ENCODE measurements at regions not wholly inside any gene's neighbourhood (a gene's known extent, or its start where the extent isn't known, plus 50 kb on each side); places are given as distances from the start of the nearest gene placed in this dataset.

DNA sequence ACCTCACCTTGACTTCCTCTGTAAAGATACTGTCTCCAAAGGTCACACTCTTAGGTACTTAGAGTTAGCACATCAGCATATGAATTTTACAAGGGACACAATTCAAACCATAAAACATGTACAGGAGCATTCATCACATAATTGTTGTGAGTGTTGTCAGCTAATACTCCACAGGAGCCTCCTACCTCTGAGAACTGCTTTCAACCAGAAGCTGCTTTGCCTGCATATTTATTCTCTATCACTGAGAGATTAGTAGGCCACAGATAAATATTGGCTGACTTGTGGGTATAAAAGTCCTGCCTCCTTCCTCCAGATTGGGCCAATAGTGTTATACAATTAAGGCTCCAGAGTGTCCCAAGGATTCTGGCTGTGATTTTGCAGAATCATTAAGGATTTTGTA, 1207.0 kb downstream of the XPNPEP1 start:
- Histone ChIP-seq H3K27ac (ENCODE audit: low read depth, low read length) (no peak overlapping the region), H3K9me3 (ENCODE audit: control insufficient read depth in 5 of 5, low read length in 5 of 5) (peaks cover 0 to 33% (median 7%) of the 10 kb centered on the region in 5 donors), H3K4me1 (ENCODE audit: control insufficient read depth in 5 of 5, insufficient read depth in 5 of 5, low read length in 5 of 5) (no peaks in the 10 kb centered on the region), H3K36me3 (ENCODE audit: control insufficient read depth in 5 of 5, insufficient read depth in 5 of 5, low read length in 5 of 5) (no peaks in the 10 kb centered on the region), H3K9ac (ENCODE audit: low read length in 5 of 5) (no peak overlapping the region), H3K4me3 (ENCODE audit: low read depth in 1 of 5, low read length in 5 of 5) (no peak overlapping the region), H3K27me3 (ENCODE audit: control insufficient read depth in 5 of 5, insufficient read depth in 4 of 5, low read length in 5 of 5) (no peaks in the 10 kb centered on the region)

DNA sequence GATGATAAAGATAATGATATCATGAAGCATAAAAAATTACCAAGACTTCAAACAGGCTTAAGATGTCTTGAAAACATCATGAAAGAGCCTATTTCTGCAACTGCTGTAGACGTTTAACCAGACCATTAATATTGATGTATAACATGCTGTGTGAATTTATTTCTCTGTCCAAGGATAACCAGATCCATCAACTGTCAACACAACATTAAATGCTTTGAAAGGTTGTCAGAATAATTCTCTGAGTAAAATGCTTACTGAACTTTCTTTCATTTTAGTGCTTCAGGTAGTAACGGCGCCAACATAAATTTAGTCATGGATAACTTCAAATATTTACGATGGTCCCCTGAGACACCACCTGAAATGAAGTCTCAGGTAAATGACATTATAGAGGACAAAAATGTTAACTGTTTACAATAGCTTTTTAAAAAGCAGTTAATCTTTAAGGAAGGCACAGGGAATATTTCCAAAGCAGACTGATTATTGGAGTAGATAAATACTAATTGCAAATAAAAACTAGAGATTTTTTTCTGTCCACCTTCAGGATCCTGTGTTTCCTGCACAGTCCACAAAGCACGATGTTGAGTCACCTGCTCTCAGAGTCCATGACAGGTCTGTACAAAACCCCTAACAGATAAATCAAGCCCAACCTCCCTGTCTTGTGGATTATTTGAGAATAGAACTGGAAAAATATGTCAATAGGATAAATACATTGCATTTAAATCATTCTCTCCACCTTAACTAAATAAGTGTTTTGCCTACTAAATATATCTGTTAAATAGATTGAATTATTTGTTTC, 1213.2 kb downstream of the XPNPEP1 start:
- Histone ChIP-seq H3K9ac (ENCODE audit: low read length in 5 of 5) (no peak overlapping the region), H3K9me3 (ENCODE audit: control insufficient read depth in 5 of 5, low read length in 5 of 5) (peaks cover 0 to 15% (median 4%) of the 10 kb centered on the region in 5 donors), H3K4me3 (ENCODE audit: low read depth in 1 of 5, low read length in 5 of 5) (no peak overlapping the region), H3K4me1 (ENCODE audit: control insufficient read depth in 5 of 5, insufficient read depth in 5 of 5, low read length in 5 of 5) (no peaks in the 10 kb centered on the region), H3K36me3 (ENCODE audit: control insufficient read depth in 5 of 5, insufficient read depth in 5 of 5, low read length in 5 of 5) (no peaks in the 10 kb centered on the region), H3K27me3 (ENCODE audit: control insufficient read depth in 5 of 5, insufficient read depth in 4 of 5, low read length in 5 of 5) (no peaks in the 10 kb centered on the region), H3K27ac (ENCODE audit: low read depth, low read length) (no peak overlapping the region)

- H3K27ac ChIP-seq (ENCODE audit: low read depth, low read length), result no peak overlapping the region
- H3K27me3 ChIP-seq (ENCODE audit: control insufficient read depth in 5 of 5, insufficient read depth in 4 of 5, low read length in 5 of 5), result no peaks in the 10 kb centered on the region
- no peaks in the 10 kb centered on the region for H3K4me1 ChIP-seq (ENCODE audit: control insufficient read depth in 5 of 5, insufficient read depth in 5 of 5, low read length in 5 of 5)
- H3K36me3 ChIP-seq (ENCODE audit: control insufficient read depth in 5 of 5, insufficient read depth in 5 of 5, low read length in 5 of 5), result no peaks in the 10 kb centered on the region
- H3K9me3 ChIP-seq (ENCODE audit: control insufficient read depth in 5 of 5, low read length in 5 of 5), result peaks cover 0 to 6% (median 3%) of the 10 kb centered on the region in 5 donors
- H3K9ac ChIP-seq (ENCODE audit: low read length in 5 of 5), result no peak overlapping the region
- H3K4me3 ChIP-seq (ENCODE audit: low read depth in 1 of 5, low read length in 5 of 5), result no peak overlapping the region
These were observed 1214.9 kb downstream of the XPNPEP1 start for GRCh38 chr10:108708363-108708762.

- H3K36me3 ChIP-seq (ENCODE audit: control insufficient read depth in 5 of 5, insufficient read depth in 5 of 5, low read length in 5 of 5), result no peaks in the 10 kb centered on the region
- no peaks in the 10 kb centered on the region for H3K4me1 ChIP-seq (ENCODE audit: control insufficient read depth in 5 of 5, insufficient read depth in 5 of 5, low read length in 5 of 5)
- H3K27ac ChIP-seq (ENCODE audit: low read depth, low read length), result no peak overlapping the region
- H3K4me3 ChIP-seq (ENCODE audit: low read depth in 1 of 5, low read length in 5 of 5), result no peak overlapping the region
- H3K27me3 ChIP-seq (ENCODE audit: control insufficient read depth in 5 of 5, insufficient read depth in 4 of 5, low read length in 5 of 5), result peaks cover 0 to 3% (median 0%) of the 10 kb centered on the region in 5 donors
- H3K9me3 ChIP-seq (ENCODE audit: control insufficient read depth in 5 of 5, low read length in 5 of 5), result no peaks in the 10 kb centered on the region
- H3K9ac ChIP-seq (ENCODE audit: low read length in 5 of 5), result no peak overlapping the region
These were observed 1226.4 kb downstream of the XPNPEP1 start for GRCh38 chr10:108696792-108697477.

DNA sequence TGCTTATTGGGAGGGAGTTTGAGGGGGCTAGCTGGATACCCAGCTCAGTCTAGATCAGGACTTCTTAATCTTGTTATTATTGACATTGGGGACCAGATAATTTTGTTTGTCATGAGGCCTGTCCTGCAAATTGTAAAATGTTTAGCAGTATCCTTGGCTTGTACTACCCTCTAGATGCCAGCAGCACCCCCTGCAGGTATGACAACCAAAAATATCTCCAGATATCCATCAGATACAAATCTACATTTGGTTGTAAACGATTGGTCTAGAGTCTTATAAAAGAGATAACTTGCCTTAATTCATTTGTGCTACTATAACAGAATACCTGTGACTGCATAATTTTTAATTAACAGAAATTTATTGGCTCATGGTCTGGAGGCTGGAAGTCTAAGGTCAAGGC, 1232.2 kb downstream of the XPNPEP1 start:
- Histone ChIP-seq H3K36me3 (ENCODE audit: control insufficient read depth in 5 of 5, insufficient read depth in 5 of 5, low read length in 5 of 5) (no peaks in the 10 kb centered on the region), H3K9me3 (ENCODE audit: control insufficient read depth in 5 of 5, low read length in 5 of 5) (peaks cover 0 to under 1% (median 0%) of the 10 kb centered on the region in 5 donors), H3K27me3 (ENCODE audit: control insufficient read depth in 5 of 5, insufficient read depth in 4 of 5, low read length in 5 of 5) (peaks cover 0 to 3% (median 0%) of the 10 kb centered on the region in 5 donors), H3K4me1 (ENCODE audit: control insufficient read depth in 5 of 5, insufficient read depth in 5 of 5, low read length in 5 of 5) (no peaks in the 10 kb centered on the region), H3K9ac (ENCODE audit: low read length in 5 of 5) (no peak overlapping the region), H3K27ac (ENCODE audit: low read depth, low read length) (no peak overlapping the region), H3K4me3 (ENCODE audit: low read depth in 1 of 5, low read length in 5 of 5) (no peak overlapping the region)

DNA sequence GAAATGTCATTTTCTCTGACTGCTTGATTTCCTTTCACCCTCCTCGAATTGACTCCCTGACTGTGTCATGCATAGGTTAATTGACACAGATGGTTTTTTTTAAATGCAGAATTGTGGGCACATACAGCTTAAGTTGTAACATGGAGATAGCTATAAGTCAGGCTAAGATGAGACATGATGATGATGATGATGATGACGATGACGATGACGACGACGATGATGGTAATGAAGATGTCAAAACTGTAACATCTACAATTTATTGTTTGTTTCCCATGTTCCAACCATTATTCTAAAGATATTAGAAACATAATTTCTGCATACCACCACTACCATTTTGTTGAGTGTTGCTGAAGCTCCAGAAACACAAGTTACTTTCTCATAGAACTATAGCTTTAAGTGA, 1232.8 kb downstream of the XPNPEP1 start:
- Histone ChIP-seq H3K4me1 (ENCODE audit: control insufficient read depth in 5 of 5, insufficient read depth in 5 of 5, low read length in 5 of 5) (no peaks in the 10 kb centered on the region), H3K4me3 (ENCODE audit: low read depth in 1 of 5, low read length in 5 of 5) (no peak overlapping the region), H3K27me3 (ENCODE audit: control insufficient read depth in 5 of 5, insufficient read depth in 4 of 5, low read length in 5 of 5) (peaks cover 0 to 3% (median 0%) of the 10 kb centered on the region in 5 donors), H3K9me3 (ENCODE audit: control insufficient read depth in 5 of 5, low read length in 5 of 5) (peaks cover 0 to 3% (median 0%) of the 10 kb centered on the region in 5 donors), H3K27ac (ENCODE audit: low read depth, low read length) (no peak overlapping the region), H3K9ac (ENCODE audit: low read length in 5 of 5) (no peak overlapping the region), H3K36me3 (ENCODE audit: control insufficient read depth in 5 of 5, insufficient read depth in 5 of 5, low read length in 5 of 5) (no peaks in the 10 kb centered on the region)

DNA sequence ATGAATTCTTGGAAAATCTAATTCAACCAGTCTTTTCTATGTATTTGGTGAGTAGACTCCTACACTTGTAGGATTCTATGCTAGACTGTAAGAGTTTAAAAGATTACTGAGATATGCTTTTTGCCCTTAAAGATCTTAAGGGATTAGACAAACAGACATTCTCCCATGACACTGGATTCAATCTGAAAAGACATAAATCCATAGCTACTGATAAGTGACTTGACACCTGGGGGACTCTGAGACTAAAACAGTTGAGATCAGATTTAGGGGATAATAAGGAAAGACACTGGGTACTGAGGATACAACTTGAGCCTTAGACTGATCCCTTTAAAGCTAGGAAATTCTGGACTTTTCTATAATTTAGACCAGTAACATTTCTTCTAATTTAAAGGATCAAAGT, 1233.4 kb downstream of the XPNPEP1 start:
- no peak overlapping the region for H3K9ac ChIP-seq (ENCODE audit: low read length in 5 of 5)

GRCh38 chr10:108688314-108688713, 1235.0 kb downstream of the XPNPEP1 start:
- no peak overlapping the region for H3K9ac ChIP-seq (ENCODE audit: low read length in 5 of 5)
- H3K4me1 ChIP-seq (ENCODE audit: control insufficient read depth in 5 of 5, insufficient read depth in 5 of 5, low read length in 5 of 5), result no peaks in the 10 kb centered on the region
- H3K4me3 ChIP-seq (ENCODE audit: low read depth in 1 of 5, low read length in 5 of 5), result no peak overlapping the region
- no peaks in the 10 kb centered on the region for H3K27me3 ChIP-seq (ENCODE audit: control insufficient read depth in 5 of 5, insufficient read depth in 4 of 5, low read length in 5 of 5)
- peaks cover 0 to 3% (median 0%) of the 10 kb centered on the region in 5 donors for H3K9me3 ChIP-seq (ENCODE audit: control insufficient read depth in 5 of 5, low read length in 5 of 5)
- no peaks in the 10 kb centered on the region for H3K36me3 ChIP-seq (ENCODE audit: control insufficient read depth in 5 of 5, insufficient read depth in 5 of 5, low read length in 5 of 5)
- H3K27ac ChIP-seq (ENCODE audit: low read depth, low read length), result no peak overlapping the region

More for the DNA sequence above, 1233.4 kb downstream of the XPNPEP1 start:
- Histone ChIP-seq H3K4me1 (ENCODE audit: control insufficient read depth in 5 of 5, insufficient read depth in 5 of 5, low read length in 5 of 5) (no peaks in the 10 kb centered on the region), H3K9me3 (ENCODE audit: control insufficient read depth in 5 of 5, low read length in 5 of 5) (peaks cover 0 to 3% (median 0%) of the 10 kb centered on the region in 5 donors), H3K4me3 (ENCODE audit: low read depth in 1 of 5, low read length in 5 of 5) (no peak overlapping the region), H3K27me3 (ENCODE audit: control insufficient read depth in 5 of 5, insufficient read depth in 4 of 5, low read length in 5 of 5) (peaks cover 0 to 3% (median 0%) of the 10 kb centered on the region in 5 donors), H3K27ac (ENCODE audit: low read depth, low read length) (no peak overlapping the region), H3K36me3 (ENCODE audit: control insufficient read depth in 5 of 5, insufficient read depth in 5 of 5, low read length in 5 of 5) (no peaks in the 10 kb centered on the region)

DNA sequence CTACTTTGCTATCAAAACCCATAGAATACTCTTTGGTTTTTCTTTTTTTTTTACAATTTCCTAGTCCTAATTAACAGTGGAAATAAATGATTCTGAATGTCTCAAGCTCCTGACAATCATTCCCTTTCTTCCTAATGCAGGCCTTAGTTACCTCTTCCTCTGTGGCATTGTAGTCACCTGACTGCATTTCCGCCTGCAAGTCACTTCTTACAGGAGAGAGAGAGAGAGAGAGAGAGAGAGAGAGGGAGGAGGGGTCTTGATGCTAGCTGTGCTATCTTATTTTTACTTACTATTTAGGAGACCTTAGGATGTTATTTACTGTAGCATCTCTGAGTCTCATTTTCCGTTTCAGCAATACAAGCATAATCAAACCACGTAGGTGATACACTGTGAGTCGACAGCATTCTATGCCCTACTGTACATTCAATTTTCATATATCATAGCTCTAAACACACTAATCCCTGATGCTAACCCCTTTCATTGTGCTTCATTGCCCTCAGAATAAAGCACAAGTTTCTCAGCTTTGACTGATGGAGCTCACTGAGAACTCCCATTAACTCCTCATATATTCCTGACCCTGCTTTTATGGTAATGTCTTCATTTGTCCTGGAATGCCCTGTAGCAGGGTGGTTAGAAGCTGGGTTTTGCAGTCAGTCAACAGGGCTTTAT, 1237.3 kb downstream of the XPNPEP1 start:
- Histone ChIP-seq H3K9ac (ENCODE audit: low read length in 5 of 5) (no peak overlapping the region), H3K4me1 (ENCODE audit: control insufficient read depth in 5 of 5, insufficient read depth in 5 of 5, low read length in 5 of 5) (no peaks in the 10 kb centered on the region), H3K9me3 (ENCODE audit: control insufficient read depth in 5 of 5, low read length in 5 of 5) (peaks cover 0 to 3% (median 0%) of the 10 kb centered on the region in 5 donors), H3K4me3 (ENCODE audit: low read depth in 1 of 5, low read length in 5 of 5) (no peak overlapping the region), H3K36me3 (ENCODE audit: control insufficient read depth in 5 of 5, insufficient read depth in 5 of 5, low read length in 5 of 5) (no peaks in the 10 kb centered on the region), H3K27me3 (ENCODE audit: control insufficient read depth in 5 of 5, insufficient read depth in 4 of 5, low read length in 5 of 5) (no peaks in the 10 kb centered on the region), H3K27ac (ENCODE audit: low read depth, low read length) (no peak overlapping the region)

GRCh38 chr10:108684431-108684830, 1238.9 kb downstream of the XPNPEP1 start:
- no peak overlapping the region for H3K4me3 ChIP-seq (ENCODE audit: low read depth in 1 of 5, low read length in 5 of 5)
- no peaks in the 10 kb centered on the region for H3K36me3 ChIP-seq (ENCODE audit: control insufficient read depth in 5 of 5, insufficient read depth in 5 of 5, low read length in 5 of 5)
- H3K9ac ChIP-seq (ENCODE audit: low read length in 5 of 5), result no peak overlapping the region

More at GRCh38 chr10:108684431-108684830, 1238.9 kb downstream of the XPNPEP1 start:
- Histone ChIP-seq H3K4me1 (ENCODE audit: control insufficient read depth in 5 of 5, insufficient read depth in 5 of 5, low read length in 5 of 5) (no peaks in the 10 kb centered on the region), H3K27me3 (ENCODE audit: control insufficient read depth in 5 of 5, insufficient read depth in 4 of 5, low read length in 5 of 5) (peaks cover 0 to 3% (median 0%) of the 10 kb centered on the region in 5 donors), H3K27ac (ENCODE audit: low read depth, low read length) (no peak overlapping the region), H3K9me3 (ENCODE audit: control insufficient read depth in 5 of 5, low read length in 5 of 5) (peaks cover 0 to 3% (median 0%) of the 10 kb centered on the region in 5 donors)
